ENCODE measurements at regions not wholly inside any gene's neighbourhood (a gene's known extent, or its start where the extent isn't known, plus 50 kb on each side); places are given as distances from the start of the nearest gene placed in this dataset.

- DNase-seq (ENCODE audit: low read depth in 2 of 2): no peak
Observed at GRCh38 chr2:133718688-133719201, 150.5 kb upstream of the NCKAP5 start.

- DNase-seq (ENCODE audit: low read depth in 2 of 2): no peak
Observed at GRCh38 chr2:133720429-133720828, 152.2 kb upstream of the NCKAP5 start.

GRCh38 chr2:133721118-133721517, 152.9 kb upstream of the NCKAP5 start:
- DNase-seq (ENCODE audit: low read depth in 2 of 2): no peak

GRCh38 chr2:133723133-133723532, 154.9 kb upstream of the NCKAP5 start:
- DNase-seq (ENCODE audit: low read depth in 2 of 2): no peak

- no peak for DNase-seq (ENCODE audit: low read depth in 2 of 2)
Observed at GRCh38 chr2:133726973-133727372, 158.7 kb upstream of the NCKAP5 start.

- no peak for DNase-seq (ENCODE audit: low read depth in 2 of 2)
Observed at GRCh38 chr2:133732059-133732458, 163.8 kb upstream of the NCKAP5 start.

- no peak for DNase-seq (ENCODE audit: low read depth in 2 of 2)
Observed at GRCh38 chr2:133732982-133733900, 165.0 kb upstream of the NCKAP5 start.

GRCh38 chr2:133733901-133734255, 165.6 kb upstream of the NCKAP5 start:
- no peak for DNase-seq (ENCODE audit: low read depth in 2 of 2)

- no peak for DNase-seq (ENCODE audit: low read depth in 2 of 2)
Observed at GRCh38 chr2:133734716-133735495, 166.6 kb upstream of the NCKAP5 start.

- no peak for DNase-seq (ENCODE audit: low read depth in 2 of 2)
Observed at GRCh38 chr2:133736674-133737073, 168.4 kb upstream of the NCKAP5 start.

GRCh38 chr2:133737242-133737993, 169.2 kb upstream of the NCKAP5 start:
- DNase-seq (ENCODE audit: low read depth in 2 of 2): no peak

- no peak for DNase-seq (ENCODE audit: low read depth in 2 of 2)
Observed at GRCh38 chr2:133739039-133739438, 170.8 kb upstream of the NCKAP5 start.

GRCh38 chr2:133740500-133740899, 172.2 kb upstream of the NCKAP5 start:
- no peak for DNase-seq (ENCODE audit: low read depth in 2 of 2)

- no peak for DNase-seq (ENCODE audit: low read depth in 2 of 2)
Observed at GRCh38 chr2:133748007-133748700, 179.9 kb upstream of the NCKAP5 start.

- no peak for DNase-seq (ENCODE audit: low read depth in 2 of 2)
Observed at GRCh38 chr2:133753665-133754064, 185.4 kb upstream of the NCKAP5 start.

- no peak for DNase-seq (ENCODE audit: low read depth in 2 of 2)
Observed at GRCh38 chr2:133755480-133756300, 187.4 kb upstream of the NCKAP5 start.

- DNase-seq (ENCODE audit: low read depth in 2 of 2): no peak
Observed at GRCh38 chr2:133756833-133757232, 188.6 kb upstream of the NCKAP5 start.

- no peak for DNase-seq (ENCODE audit: low read depth in 2 of 2)
Observed at GRCh38 chr2:133760376-133760775, 192.1 kb upstream of the NCKAP5 start.

- no peak for DNase-seq (ENCODE audit: low read depth in 2 of 2)
Observed at GRCh38 chr2:133765658-133766057, 197.4 kb upstream of the NCKAP5 start.

- DNase-seq (ENCODE audit: low read depth in 2 of 2): no peak
Observed at GRCh38 chr2:133766164-133766832, 198.0 kb upstream of the NCKAP5 start.
